ENCODE measurements at regions not wholly inside any gene's neighbourhood (a gene's known extent, or its start where the extent isn't known, plus 50 kb on each side); places are given as distances from the start of the nearest gene placed in this dataset.

DNA sequence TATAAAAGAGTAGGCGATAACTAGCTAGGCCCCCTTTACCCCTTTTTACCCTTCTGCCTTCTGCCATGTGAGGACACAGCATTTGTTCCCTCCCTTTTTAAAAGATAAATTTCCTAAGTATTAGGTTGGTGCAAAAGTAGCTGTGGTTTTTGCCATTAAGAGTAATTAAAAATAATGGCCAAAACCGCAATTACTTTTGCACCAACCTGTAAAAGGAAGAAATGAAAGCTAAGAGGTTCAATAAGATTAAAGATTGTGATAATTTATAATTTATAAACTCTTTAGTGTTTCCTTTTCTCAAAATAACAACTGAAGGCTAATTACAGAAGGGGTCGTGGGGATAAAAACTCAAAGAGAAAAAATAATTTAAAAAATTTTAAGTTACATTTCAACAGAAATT lies 283.5 kb upstream of the PDZRN3 start:
- TF ChIP-seq, protein P1, sequence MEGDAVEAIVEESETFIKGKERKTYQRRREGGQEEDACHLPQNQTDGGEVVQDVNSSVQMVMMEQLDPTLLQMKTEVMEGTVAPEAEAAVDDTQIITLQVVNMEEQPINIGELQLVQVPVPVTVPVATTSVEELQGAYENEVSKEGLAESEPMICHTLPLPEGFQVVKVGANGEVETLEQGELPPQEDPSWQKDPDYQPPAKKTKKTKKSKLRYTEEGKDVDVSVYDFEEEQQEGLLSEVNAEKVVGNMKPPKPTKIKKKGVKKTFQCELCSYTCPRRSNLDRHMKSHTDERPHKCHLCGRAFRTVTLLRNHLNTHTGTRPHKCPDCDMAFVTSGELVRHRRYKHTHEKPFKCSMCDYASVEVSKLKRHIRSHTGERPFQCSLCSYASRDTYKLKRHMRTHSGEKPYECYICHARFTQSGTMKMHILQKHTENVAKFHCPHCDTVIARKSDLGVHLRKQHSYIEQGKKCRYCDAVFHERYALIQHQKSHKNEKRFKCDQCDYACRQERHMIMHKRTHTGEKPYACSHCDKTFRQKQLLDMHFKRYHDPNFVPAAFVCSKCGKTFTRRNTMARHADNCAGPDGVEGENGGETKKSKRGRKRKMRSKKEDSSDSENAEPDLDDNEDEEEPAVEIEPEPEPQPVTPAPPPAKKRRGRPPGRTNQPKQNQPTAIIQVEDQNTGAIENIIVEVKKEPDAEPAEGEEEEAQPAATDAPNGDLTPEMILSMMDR (IDR thresholded peaks at IDR 0.05; ENCODE audit: control insufficient read depth, extremely low read depth, insufficient read depth), result no peak
- no peak overlapping the region for H3K4me3 ChIP-seq (ENCODE audit: low read depth, low read length)
- no peak for DNase-seq (ENCODE audit: low read depth)

GRCh38 chr3:73901686-73902085 lies 276.9 kb upstream of the PDZRN3 start:
- no peak overlapping the region for H3K4me3 ChIP-seq (ENCODE audit: low read depth, low read length)
- TF ChIP-seq, protein P1 (IDR thresholded peaks at IDR 0.05; ENCODE audit: control insufficient read depth, extremely low read depth, insufficient read depth), result no peak
- DNase-seq (ENCODE audit: low read depth), result no peak

GRCh38 chr3:73894474-73895213 lies 269.9 kb upstream of the PDZRN3 start:
- no peak overlapping the region for H3K4me3 ChIP-seq (ENCODE audit: low read depth, low read length)
- DNase-seq (ENCODE audit: low read depth), result no peak
- TF ChIP-seq, protein P1 (IDR thresholded peaks at IDR 0.05; ENCODE audit: control insufficient read depth, extremely low read depth, insufficient read depth), result no peak

GRCh38 chr3:73893089-73893488 lies 268.3 kb upstream of the PDZRN3 start:
- DNase-seq (ENCODE audit: low read depth), result no peak
- H3K4me3 ChIP-seq (ENCODE audit: low read depth, low read length), result no peak overlapping the region
- TF ChIP-seq, protein P1 (IDR thresholded peaks at IDR 0.05; ENCODE audit: control insufficient read depth, extremely low read depth, insufficient read depth), result no peak

DNA sequence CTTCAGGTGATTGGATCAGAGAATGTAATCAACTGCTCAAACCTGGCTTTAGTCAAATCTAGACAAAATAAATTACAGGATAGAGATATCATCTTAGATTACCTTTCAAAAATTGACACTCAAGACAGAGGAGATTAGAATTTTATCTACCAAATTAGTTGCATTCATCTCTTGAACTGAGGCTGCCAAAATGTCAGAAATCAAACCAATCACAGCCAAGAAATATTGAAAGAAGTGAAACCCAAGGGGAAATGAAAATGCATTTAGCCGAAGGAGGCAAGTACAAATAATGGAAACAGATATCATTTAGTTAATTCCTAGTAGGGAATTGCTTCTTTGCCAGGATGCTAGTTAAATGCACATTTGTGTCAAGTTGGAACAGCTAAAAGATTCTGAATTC lies 261.1 kb upstream of the PDZRN3 start:
- no peak overlapping the region for H3K4me3 ChIP-seq (ENCODE audit: low read depth, low read length)
- DNase-seq (ENCODE audit: low read depth), result no peak
- TF ChIP-seq, protein P1 (IDR thresholded peaks at IDR 0.05; ENCODE audit: control insufficient read depth, extremely low read depth, insufficient read depth), result no peak

- no peak for DNase-seq (ENCODE audit: low read depth)
- TF ChIP-seq, protein P1 (IDR thresholded peaks at IDR 0.05; ENCODE audit: control insufficient read depth, extremely low read depth, insufficient read depth), result no peak
Measured at GRCh38 chr3:73884361-73884760, 259.6 kb upstream of the PDZRN3 start.

DNA sequence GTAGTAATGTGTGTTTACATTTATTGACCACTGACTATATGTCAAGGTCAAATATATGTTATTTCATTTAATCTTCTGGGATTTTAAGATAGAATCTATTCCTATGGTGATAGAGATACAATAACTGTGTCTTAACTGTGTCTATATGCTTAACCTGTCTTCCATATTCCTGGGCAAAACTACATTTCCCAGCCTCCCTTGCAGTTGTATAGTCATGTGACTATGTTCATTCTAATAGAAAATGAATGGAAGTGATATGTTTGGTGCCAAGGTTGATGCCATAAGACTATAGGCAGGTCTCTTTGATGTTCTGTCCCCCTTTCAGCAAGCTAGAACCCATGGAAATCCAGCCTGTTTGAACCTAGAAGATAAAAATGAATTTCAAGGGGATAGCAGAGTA lies 258.8 kb upstream of the PDZRN3 start:
- H3K4me3 ChIP-seq (ENCODE audit: low read depth, low read length), result no peak overlapping the region
- no peak for DNase-seq (ENCODE audit: low read depth)
- TF ChIP-seq, protein P1 (IDR thresholded peaks at IDR 0.05; ENCODE audit: control insufficient read depth, extremely low read depth, insufficient read depth), result no peak

More at GRCh38 chr3:73884361-73884760, 259.6 kb upstream of the PDZRN3 start:
- no peak overlapping the region for H3K4me3 ChIP-seq (ENCODE audit: low read depth, low read length)
